ENCODE measurements at regions not wholly inside any gene's neighbourhood (a gene's known extent, or its start where the extent isn't known, plus 50 kb on each side); places are given as distances from the start of the nearest gene placed in this dataset.

GRCh38 chr2:236968101-236968879 lies 117.4 kb upstream of the COPS8 start (continued):
- no peak for TF ChIP-seq PRDM4 (CRISPR knock-in tag; IDR thresholded peaks at IDR 0.05; ENCODE audit: borderline replicate concordance)
- no peak for TF ChIP-seq ISL2 (CRISPR knock-in tag; IDR thresholded peaks at IDR 0.05)
- no peak for TF ChIP-seq RAD21 (CRISPR knock-in tag; IDR thresholded peaks at IDR 0.05)
- TF ChIP-seq ATF7 (IDR thresholded peaks at IDR 0.05) = no peak
- 0 out of 2 replicates have a peak, but pooled peaks have one; percentile 49 for TF ChIP-seq ATF7 (CRISPR knock-in tag; IDR thresholded peaks at IDR 0.05)
- TF ChIP-seq USF2 (IDR thresholded peaks at IDR 0.05; ENCODE audit: low read depth, low read length) = no peak
- TF ChIP-seq USF2 (CRISPR knock-in tag; IDR thresholded peaks at IDR 0.05; ENCODE audit: borderline replicate concordance) = no peak
- no peak for TF ChIP-seq ZNF354B (CRISPR knock-in tag; IDR thresholded peaks at IDR 0.05)
- TF ChIP-seq PLSCR1 (CRISPR knock-in tag; IDR thresholded peaks at IDR 0.05; ENCODE audit: borderline replicate concordance) = no peak
- no peak for TF ChIP-seq ATM (IDR thresholded peaks at IDR 0.05; ENCODE audit: borderline replicate concordance)
- no peak for TF ChIP-seq ZNF496 (CRISPR knock-in tag; IDR thresholded peaks at IDR 0.05; ENCODE audit: insufficient replicate concordance)
- TF ChIP-seq CBX2 (IDR thresholded peaks at IDR 0.05; ENCODE audit: low read depth, low read length) = no peak
- TF ChIP-seq CBX2 (CRISPR knock-in tag; IDR thresholded peaks at IDR 0.05; ENCODE audit: low read depth) = no peak
- TF ChIP-seq ZNF547 (CRISPR knock-in tag; IDR thresholded peaks at IDR 0.05) = no peak
- TF ChIP-seq SOX5 (CRISPR knock-in tag; IDR thresholded peaks at IDR 0.05; ENCODE audit: borderline replicate concordance) = peak; percentile 60; the same call in 1 of the 2 replicates
- peak in 1 of 2 experiments; percentile 40; a peak in 1 of 4 replicates for TF ChIP-seq NR2F1 (CRISPR knock-in tag; IDR thresholded peaks at IDR 0.05)
- TF ChIP-seq ZNF646 (CRISPR knock-in tag; IDR thresholded peaks at IDR 0.05) = no peak
- TF ChIP-seq ZNF253 (CRISPR knock-in tag; IDR thresholded peaks at IDR 0.05; ENCODE audit: borderline replicate concordance) = no peak

All from HepG2 (cell line).